ENCODE measurements at regions not wholly inside any gene's neighbourhood (a gene's known extent, or its start where the extent isn't known, plus 50 kb on each side); places are given as distances from the start of the nearest gene placed in this dataset.

- no peak for TF ChIP-seq CTCF (conservative IDR thresholded peaks at IDR 0.05; ENCODE audit: control insufficient read depth, insufficient read depth, low read depth, low read length)
- peak; percentile 98 for DNase-seq (ENCODE audit: low read depth)
- H3K4me3 ChIP-seq (ENCODE audit: control insufficient read depth, low read depth, low read length), result no peak overlapping the region
Observed at GRCh38 chr9:73780916-73781315, 629.3 kb downstream of the ANXA1 start.

- TF ChIP-seq CTCF (conservative IDR thresholded peaks at IDR 0.05; ENCODE audit: control insufficient read depth, insufficient read depth, low read depth, low read length), result no peak
- peak; percentile 83 for DNase-seq (ENCODE audit: low read depth)
- H3K4me3 ChIP-seq (ENCODE audit: control insufficient read depth, low read depth, low read length), result no peak overlapping the region
Observed at GRCh38 chr9:73782166-73782565, 630.5 kb downstream of the ANXA1 start.

GRCh38 chr9:73799446-73799845 lies 647.8 kb downstream of the ANXA1 start:
- no peak for DNase-seq (ENCODE audit: low read depth)
- no peak for TF ChIP-seq CTCF (conservative IDR thresholded peaks at IDR 0.05; ENCODE audit: control insufficient read depth, insufficient read depth, low read depth, low read length)
- no peak overlapping the region for H3K4me3 ChIP-seq (ENCODE audit: control insufficient read depth, low read depth, low read length)

- no peak for TF ChIP-seq CTCF (conservative IDR thresholded peaks at IDR 0.05; ENCODE audit: control insufficient read depth, insufficient read depth, low read depth, low read length)
- DNase-seq (ENCODE audit: low read depth), result peak; percentile 30
- H3K4me3 ChIP-seq (ENCODE audit: control insufficient read depth, low read depth, low read length), result no peak overlapping the region
Observed at GRCh38 chr9:73805111-73805510, 653.4 kb downstream of the ANXA1 start.

GRCh38 chr9:73805853-73806458 lies 654.3 kb downstream of the ANXA1 start:
- TF ChIP-seq CTCF (conservative IDR thresholded peaks at IDR 0.05; ENCODE audit: control insufficient read depth, insufficient read depth, low read depth, low read length), result no peak
- H3K4me3 ChIP-seq (ENCODE audit: control insufficient read depth, low read depth, low read length), result no peak overlapping the region
- peak; percentile 63 for DNase-seq (ENCODE audit: low read depth)

GRCh38 chr9:73806876-73807275 lies 655.2 kb downstream of the ANXA1 start:
- H3K4me3 ChIP-seq (ENCODE audit: control insufficient read depth, low read depth, low read length), result no peak overlapping the region
- TF ChIP-seq CTCF (conservative IDR thresholded peaks at IDR 0.05; ENCODE audit: control insufficient read depth, insufficient read depth, low read depth, low read length), result no peak
- DNase-seq (ENCODE audit: low read depth), result no peak

- H3K4me3 ChIP-seq (ENCODE audit: control insufficient read depth, low read depth, low read length), result no peak overlapping the region
- peak; percentile 88 for DNase-seq (ENCODE audit: low read depth)
- no peak for TF ChIP-seq CTCF (conservative IDR thresholded peaks at IDR 0.05; ENCODE audit: control insufficient read depth, insufficient read depth, low read depth, low read length)
Observed at GRCh38 chr9:73807952-73808351, 656.3 kb downstream of the ANXA1 start.
